SU-DHL-6 (cell line): ENCODE measurements at regions not wholly inside any gene's neighbourhood (a gene's known extent, or its start where the extent isn't known, plus 50 kb on each side); places are given as distances from the start of the nearest gene placed in this dataset.

ENCODE experiments used
- H2AFZ ChIP-seq: fragments of 200-600 bp; sonication (generic); 2 replicates; pipeline ENCODE4 v1.6.1; 2014; ENCODE audit warnings: low read depth, mild to moderate bottlenecking, moderate library complexity, mixed read lengths, antibody characterized with exemption, low read length; ENCODE audit not compliant: severe bottlenecking
- H3F3A ChIP-seq: fragments of 200-600 bp; shearing (Covaris generic); 2 replicates; pipeline ENCODE4 v1.6.0; 2016; ENCODE audit warnings: antibody characterized with exemption, mild to moderate bottlenecking; ENCODE audit not compliant: insufficient read depth
- H3K27ac ChIP-seq: fragments of 200-600 bp; sonication (generic); 2 replicates; pipeline ENCODE4 v1.5.1; 2016; ENCODE audit warnings: low read depth, mild to moderate bottlenecking, low read length, moderate library complexity, mixed read lengths
- H3K27me3 ChIP-seq: fragments of 200-600 bp; sonication (generic), shearing (Covaris generic); 2 replicates; pipeline ENCODE4 v1.6.0; 2014; ENCODE audit warnings: mild to moderate bottlenecking, low read length
- H3K36me3 ChIP-seq: fragments of 200-600 bp; sonication (generic); 2 replicates; pipeline ENCODE4 v1.6.1; 2014; ENCODE audit warnings: mild to moderate bottlenecking, low read length, mixed read lengths
- H3K4me2 ChIP-seq: fragments of 300-600, 200-600 bp; shearing (Covaris generic), sonication (generic); 2 replicates; pipeline ENCODE4 v1.6.0; 2014; ENCODE audit warnings: low read length, low read depth, mild to moderate bottlenecking; ENCODE audit not compliant: poor library complexity, severe bottlenecking
- H3K4me3 ChIP-seq: fragments of 200-600 bp; sonication (generic); 2 replicates; pipeline ENCODE4 v1.5.1; 2014; ENCODE audit warnings: antibody characterized with exemption, low read length, mild to moderate bottlenecking, mixed read lengths; ENCODE audit not compliant: insufficient read depth, poor library complexity, severe bottlenecking
- H3K79me2 ChIP-seq: fragments of 200-600 bp; sonication (generic); 2 replicates; pipeline ENCODE4 v1.6.1; 2014; ENCODE audit warnings: mild to moderate bottlenecking, low read length, moderate library complexity; ENCODE audit not compliant: insufficient read depth
- H3K9ac ChIP-seq: fragments of 200-600 bp; sonication (generic); 2 replicates; pipeline ENCODE4 v1.7.0; 2014; ENCODE audit warnings: mild to moderate bottlenecking, low read length
- H3K9me2 ChIP-seq: fragments of 200-600 bp; sonication (generic); replicated peaks from 2 replicates; pipeline ENCODE4 v1.6.1; 2014; ENCODE audit warnings: low read length; ENCODE audit not compliant: insufficient read depth
- H3K9me3 ChIP-seq: fragments of 200-600 bp; sonication (generic); 2 replicates; pipeline ENCODE4 v1.6.1; 2014; ENCODE audit warnings: low read length, mixed read lengths; ENCODE audit not compliant: insufficient read depth
- H4K20me1 ChIP-seq: fragments of 200-600 bp; sonication (generic); 2 replicates; pipeline ENCODE4 v1.6.1; 2014; ENCODE audit warnings: low read depth, mild to moderate bottlenecking, antibody characterized with exemption, low read length, moderate library complexity, mixed read lengths
- EZH2phosphoT487 ChIP-seq: fragments of 200-600 bp; sonication (generic), shearing (Covaris generic); conservative IDR thresholded peaks from 2 replicates; pipeline ENCODE4 v1.6.1; 2018; ENCODE audit warnings: mild to moderate bottlenecking, antibody characterized with exemption, low read length, moderate library complexity, mixed read lengths
- TF ChIP-seq, protein P1 (sequence below): fragments of 200-600 bp; sonication (generic); IDR thresholded peaks from one replicate; pipeline ENCODE4 v1.5.1; 2017; ENCODE audit warnings: antibody characterized with exemption, mild to moderate bottlenecking, low read length, moderate library complexity; ENCODE audit not compliant: insufficient read depth, poor library complexity, severe bottlenecking

DNA sequence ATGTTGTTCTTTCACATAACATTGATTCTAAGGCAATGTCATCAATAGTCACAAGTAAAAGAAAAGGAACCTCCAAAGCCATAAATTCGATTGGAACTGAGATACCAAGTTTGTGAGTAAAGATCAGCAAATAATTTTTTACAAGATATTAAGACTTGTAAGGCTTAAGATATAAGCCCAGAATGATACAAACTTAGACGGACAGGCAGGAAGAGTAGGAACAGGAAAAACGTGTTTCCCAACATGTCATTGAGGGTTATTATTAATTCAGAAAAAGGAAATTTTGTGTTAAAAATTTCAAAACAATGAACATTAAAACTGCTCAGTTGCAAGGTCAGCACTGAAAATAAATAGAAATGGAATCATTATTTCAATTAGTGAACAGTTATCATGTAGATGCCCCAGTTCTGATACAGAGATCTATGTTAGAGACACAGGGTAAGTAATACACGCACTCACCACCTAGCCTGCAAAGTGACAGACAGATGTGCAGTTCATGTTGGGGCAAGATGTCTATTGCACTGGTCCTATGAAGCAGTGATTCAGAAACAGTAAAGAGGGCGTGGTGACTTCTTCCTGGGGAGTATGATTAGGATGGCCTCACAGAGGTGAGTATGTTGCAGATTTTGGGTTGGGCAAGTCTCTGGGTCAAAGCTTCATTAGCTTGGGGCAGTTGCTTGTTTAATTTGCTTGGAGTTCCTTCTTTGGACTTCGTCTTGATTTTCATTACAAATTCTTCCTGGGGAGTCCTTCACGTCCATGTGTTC is 284.4 kb downstream of the SETD4 start:
- no peak overlapping the region for H2AFZ ChIP-seq
- H3K79me2 ChIP-seq = no peaks in the 10 kb centered on the region
- no peaks in the 10 kb centered on the region for H3K36me3 ChIP-seq
- H3K4me2 ChIP-seq = no peak overlapping the region
- no peaks in the 10 kb centered on the region for H3K27me3 ChIP-seq
- TF ChIP-seq, protein P1, sequence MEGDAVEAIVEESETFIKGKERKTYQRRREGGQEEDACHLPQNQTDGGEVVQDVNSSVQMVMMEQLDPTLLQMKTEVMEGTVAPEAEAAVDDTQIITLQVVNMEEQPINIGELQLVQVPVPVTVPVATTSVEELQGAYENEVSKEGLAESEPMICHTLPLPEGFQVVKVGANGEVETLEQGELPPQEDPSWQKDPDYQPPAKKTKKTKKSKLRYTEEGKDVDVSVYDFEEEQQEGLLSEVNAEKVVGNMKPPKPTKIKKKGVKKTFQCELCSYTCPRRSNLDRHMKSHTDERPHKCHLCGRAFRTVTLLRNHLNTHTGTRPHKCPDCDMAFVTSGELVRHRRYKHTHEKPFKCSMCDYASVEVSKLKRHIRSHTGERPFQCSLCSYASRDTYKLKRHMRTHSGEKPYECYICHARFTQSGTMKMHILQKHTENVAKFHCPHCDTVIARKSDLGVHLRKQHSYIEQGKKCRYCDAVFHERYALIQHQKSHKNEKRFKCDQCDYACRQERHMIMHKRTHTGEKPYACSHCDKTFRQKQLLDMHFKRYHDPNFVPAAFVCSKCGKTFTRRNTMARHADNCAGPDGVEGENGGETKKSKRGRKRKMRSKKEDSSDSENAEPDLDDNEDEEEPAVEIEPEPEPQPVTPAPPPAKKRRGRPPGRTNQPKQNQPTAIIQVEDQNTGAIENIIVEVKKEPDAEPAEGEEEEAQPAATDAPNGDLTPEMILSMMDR = no peak
- TF ChIP-seq EZH2phosphoT487 = no peak
- H3K4me3 ChIP-seq = no peak overlapping the region
- H4K20me1 ChIP-seq = no peaks in the 10 kb centered on the region
- H3K9me3 ChIP-seq = no peaks in the 10 kb centered on the region
- H3K9me2 ChIP-seq = no peaks in the 10 kb centered on the region
- H3F3A ChIP-seq = no peaks in the 10 kb centered on the region
- H3K9ac ChIP-seq = no peak overlapping the region
- H3K27ac ChIP-seq = no peak overlapping the region

DNA sequence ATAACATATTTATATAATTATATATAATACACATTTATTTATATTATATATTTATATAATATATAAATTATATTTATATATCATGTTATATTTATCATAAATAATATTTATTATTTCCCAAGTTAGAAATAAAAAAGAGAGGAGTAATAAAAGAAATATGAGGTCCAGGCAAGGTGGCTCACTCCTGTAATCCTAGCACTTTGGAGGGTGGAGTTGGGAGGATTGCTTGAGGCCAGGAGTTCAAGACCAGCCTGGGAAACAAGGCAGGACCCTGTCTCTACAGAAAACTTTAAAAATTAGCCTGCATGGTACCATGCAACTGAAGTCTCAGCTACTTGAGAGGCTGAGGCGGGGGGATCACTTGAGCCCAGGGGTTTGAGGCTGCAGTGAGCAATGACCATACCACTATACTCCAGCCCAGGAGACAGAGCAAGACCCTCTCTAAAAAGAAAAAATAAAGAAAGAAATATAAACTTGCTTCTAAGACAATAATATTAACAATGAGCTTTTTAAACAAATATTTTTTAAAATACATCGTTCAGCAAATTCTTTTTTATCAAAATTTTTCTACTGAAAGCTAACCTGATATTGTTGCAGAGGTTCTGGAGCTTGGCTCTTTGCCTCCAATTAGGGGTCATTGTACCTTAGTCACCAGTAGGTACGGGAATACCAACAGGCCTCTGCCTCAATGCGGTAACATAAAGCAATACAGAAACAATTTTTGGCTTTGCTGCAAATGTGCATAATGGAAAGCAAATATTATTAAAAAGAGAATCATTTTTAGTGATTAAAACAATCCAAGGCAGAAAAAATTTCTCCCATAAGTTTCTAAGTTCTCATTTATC is 290.0 kb downstream of the SETD4 start:
- no peaks in the 10 kb centered on the region for H3K36me3 ChIP-seq
- H3F3A ChIP-seq = no peaks in the 10 kb centered on the region
- no peaks in the 10 kb centered on the region for H4K20me1 ChIP-seq
- H2AFZ ChIP-seq = no peak overlapping the region
- no peak overlapping the region for H3K27ac ChIP-seq
- no peaks in the 10 kb centered on the region for H3K9me3 ChIP-seq
- no peaks in the 10 kb centered on the region for H3K79me2 ChIP-seq
- H3K27me3 ChIP-seq = no peaks in the 10 kb centered on the region
- no peak overlapping the region for H3K4me2 ChIP-seq
- no peak for TF ChIP-seq EZH2phosphoT487
- TF ChIP-seq, protein P1 = no peak
- H3K9ac ChIP-seq = no peak overlapping the region
- H3K9me2 ChIP-seq = no peaks in the 10 kb centered on the region
- H3K4me3 ChIP-seq = no peak overlapping the region

DNA sequence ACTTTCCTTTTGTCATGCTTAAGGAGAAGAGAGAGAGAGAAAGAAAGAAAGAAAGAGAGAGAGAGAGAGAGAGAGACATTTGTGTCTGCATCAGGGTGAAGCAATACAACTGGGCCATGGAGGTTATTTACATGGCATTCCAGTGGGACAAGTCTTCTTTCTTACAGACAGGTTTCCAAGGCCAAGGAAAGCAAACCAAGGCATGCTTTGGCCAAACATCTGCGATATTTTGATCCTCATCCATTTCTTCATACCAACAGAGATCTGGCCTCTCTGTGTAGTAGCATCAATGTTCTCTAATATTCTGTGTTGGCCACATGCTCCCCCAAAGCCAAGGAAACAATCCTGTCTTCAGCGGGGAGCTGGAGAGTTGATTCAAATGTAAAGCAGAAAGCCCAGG is 292.1 kb downstream of the SETD4 start:
- Histone ChIP-seq H3K9me2 (no peaks in the 10 kb centered on the region), H3K9me3 (no peaks in the 10 kb centered on the region), H2AFZ (no peak overlapping the region), H3K4me2 (no peak overlapping the region), H3K27ac (no peak overlapping the region), H4K20me1 (no peaks in the 10 kb centered on the region), H3K4me3 (no peak overlapping the region), H3K9ac (no peak overlapping the region), H3K27me3 (no peaks in the 10 kb centered on the region), H3F3A (no peaks in the 10 kb centered on the region), H3K79me2 (no peaks in the 10 kb centered on the region), H3K36me3 (no peaks in the 10 kb centered on the region)
- no peak for TF ChIP-seq EZH2phosphoT487
- TF ChIP-seq, protein P1 = no peak
